Stimulated activated CD4-positive, alpha-beta T cell treated with anti-CD3 and anti-CD28 coated beads, Interleukin-2, amount 100 ng/mL, for 48 hours (primary cell): ENCODE measurements at regions not wholly inside any gene's neighbourhood (a gene's known extent, or its start where the extent isn't known, plus 50 kb on each side); places are given as distances from the start of the nearest gene placed in this dataset.
"Not testable (repeated sequence)": the region's sequence is repeated elsewhere in the genome, so short reads cannot be mapped to it uniquely, and the experiment has no call there.

Experiments used
- DNase-seq, 2 donors: peaks; one replicate each; pipeline ENCODE4 v3.0.0-alpha.2; 2020

- DNase-seq: no peak
Observed at GRCh38 chr10:113499806-113500205, 53.0 kb upstream of the HABP2 start.

- not testable (repeated sequence) for DNase-seq
Observed at GRCh38 chr10:113501031-113501430, 51.8 kb upstream of the HABP2 start.
